Spleen (tissue), 11 donors: ENCODE measurements at regions not wholly inside any gene's neighbourhood (a gene's known extent, or its start where the extent isn't known, plus 50 kb on each side); places are given as distances from the start of the nearest gene placed in this dataset.

Experiments used
- DNase-seq: peaks from one replicate; pipeline ENCODE4 v3.0.0-alpha.2; 2020
- H3K27ac ChIP-seq, 8 donors: fragments of 200-600 bp; sonication (generic) in 7 of 8; 1 replicate in 4 of 8; 2 replicates in 4 of 8; pipeline versions ENCODE4 v1.5.0 to v1.8.0; 2016 to 2021; ENCODE audit warnings: inconsistent platforms in 4 of 8, mild to moderate bottlenecking in 4 of 8, moderate library complexity in 1 of 8
- H3K27me3 ChIP-seq, 7 donors: fragments of 200-600 bp; sonication (generic) in 6 of 7; replicated peaks in 1 of 7; 1 replicate in 4 of 7; 2 replicates in 3 of 7; pipeline versions ENCODE4 v1.5.0 to v1.8.0; 2016 to 2021; ENCODE audit warnings: inconsistent platforms in 3 of 7, mild to moderate bottlenecking in 1 of 7
- H3K36me3 ChIP-seq, 6 donors: fragments of 200-600 bp; sonication (generic) in 5 of 6; 1 replicate in 4 of 6; 2 replicates in 2 of 6; pipeline versions ENCODE4 v1.5.0 to v1.8.0; 2016 to 2021; ENCODE audit warnings: inconsistent platforms in 2 of 6
- H3K4me1 ChIP-seq, 6 donors: fragments of 200-600 bp; sonication (generic) in 5 of 6; 1 replicate in 3 of 6; 2 replicates in 3 of 6; pipeline versions ENCODE4 v1.5.0 to v1.8.0; 2016 to 2021; ENCODE audit warnings: inconsistent platforms in 3 of 6
- H3K4me3 ChIP-seq, 8 donors: fragments of 200-600 bp; sonication (generic) in 7 of 8; 1 replicate in 4 of 8; 2 replicates in 4 of 8; pipeline versions ENCODE4 v1.5.0 to v1.8.0; 2016 to 2021; ENCODE audit warnings: inconsistent platforms in 4 of 8, mild to moderate bottlenecking in 4 of 8, moderate library complexity in 2 of 8
- H3K9me3 ChIP-seq, 8 donors: fragments of 200-600 bp; sonication (generic) in 7 of 8; 1 replicate in 4 of 8; 2 replicates in 4 of 8; pipeline versions ENCODE4 v1.5.0 to v1.8.0; 2016 to 2021; ENCODE audit warnings: inconsistent platforms in 4 of 8
- POLR2A ChIP-seq, 3 donors: fragments of 450-650 bp; IDR thresholded peaks; one replicate each; pipeline ENCODE4 v1.5.1; 2017; ENCODE audit warnings: antibody characterized with exemption in 3 of 3, mild to moderate bottlenecking in 1 of 3
- POLR2AphosphoS5 ChIP-seq, 3 donors: sonication (generic); formaldehyde crosslinking; IDR thresholded peaks; one replicate each; pipeline ENCODE4 v1.5.1; 2017; ENCODE audit warnings: antibody characterized with exemption in 3 of 3
- WGBS, 5 donors: extraction: QIAGEN DNeasy Blood & Tissue Kit in 3 of 5; methylation state at CpG; one replicate each; pipeline versions ENCODE4 v1.1.5 to v1.1.7; 2013 to 2018; 5-methylcytosine and 5-hydroxymethylcytosine counted together
- intact Hi-C: fragments of 100-400 bp; cut with DNase I; formaldehyde crosslinking; loops from one replicate; pipeline ENCODE4 v1.15.0; 2023; ENCODE audit warnings: low total_unique reads
- TF ChIP-seq, protein P1 (sequence below), 11 experiments: fragments of 200-600 bp in 7 of 11; fragments of 450-650 bp in 4 of 11; sonication (generic) in 4 of 11; IDR thresholded peaks in 8 of 11; conservative IDR thresholded peaks in 3 of 11; 1 replicate in 7 of 11; 2 replicates in 4 of 11; pipeline versions ENCODE4 v1.4.0 to v1.8.0; 2016 to 2021; ENCODE audit warnings: antibody characterized with exemption in 11 of 11, inconsistent platforms in 4 of 11, mild to moderate bottlenecking in 1 of 11
- donor health status: healthy with polysubstance abuse.
- donor health status: DM: no; HTN: no; CAD: no; lungs with moderate emphysema.
- donor health status: DM: no; HTN: no; CAD: no.
- donor health status: Bipolar disorder and iron deficiency.
- donor health status: healthy.
- donor health status: DM: no; HTN: no; CAD: no.
- donor health status: DM: yes; HTN: yes; CAD: no.

DNA sequence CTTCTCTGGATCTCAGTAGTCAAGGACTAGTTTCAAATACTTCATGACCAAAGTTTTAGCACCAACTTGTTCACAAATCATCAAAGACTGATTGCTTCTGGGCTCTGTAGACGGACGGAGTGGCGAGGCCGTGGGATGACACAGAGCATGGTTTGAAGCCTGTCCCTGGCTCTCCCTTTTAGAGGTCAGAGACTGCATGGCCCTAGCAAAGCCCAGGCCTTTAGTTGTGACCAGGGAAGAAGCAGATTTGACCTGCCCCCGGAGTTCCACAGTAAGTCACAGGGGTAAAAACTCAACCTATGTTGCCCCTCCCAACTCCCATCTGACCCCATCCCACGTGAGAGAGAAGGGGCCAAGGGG is 90.4 kb downstream of the SYNE3 start:
- Histone ChIP-seq H3K27ac (no peak overlapping the region), H3K4me3 (no peak overlapping the region), H3K36me3 (peaks cover 0 to 89% (median 19%) of the 10 kb centered on the region in 6 donors), H3K4me1 (peaks cover 0 to 4% (median 0%) of the 10 kb centered on the region in 6 donors), H3K27me3 (no peaks in the 10 kb centered on the region), H3K9me3 (no peaks in the 10 kb centered on the region)
- intact Hi-C loops = loop anchor here (5.0 kb wide), 1 partner anchor 101 kb away; no protein-coding TSS in a partner anchor
- WGBS, 5 donors = 88 to 95% (median 90%) methylated on average over 6 of the region's 6 CpGs
- DNase-seq = no peak
- TF ChIP-seq, protein P1, sequence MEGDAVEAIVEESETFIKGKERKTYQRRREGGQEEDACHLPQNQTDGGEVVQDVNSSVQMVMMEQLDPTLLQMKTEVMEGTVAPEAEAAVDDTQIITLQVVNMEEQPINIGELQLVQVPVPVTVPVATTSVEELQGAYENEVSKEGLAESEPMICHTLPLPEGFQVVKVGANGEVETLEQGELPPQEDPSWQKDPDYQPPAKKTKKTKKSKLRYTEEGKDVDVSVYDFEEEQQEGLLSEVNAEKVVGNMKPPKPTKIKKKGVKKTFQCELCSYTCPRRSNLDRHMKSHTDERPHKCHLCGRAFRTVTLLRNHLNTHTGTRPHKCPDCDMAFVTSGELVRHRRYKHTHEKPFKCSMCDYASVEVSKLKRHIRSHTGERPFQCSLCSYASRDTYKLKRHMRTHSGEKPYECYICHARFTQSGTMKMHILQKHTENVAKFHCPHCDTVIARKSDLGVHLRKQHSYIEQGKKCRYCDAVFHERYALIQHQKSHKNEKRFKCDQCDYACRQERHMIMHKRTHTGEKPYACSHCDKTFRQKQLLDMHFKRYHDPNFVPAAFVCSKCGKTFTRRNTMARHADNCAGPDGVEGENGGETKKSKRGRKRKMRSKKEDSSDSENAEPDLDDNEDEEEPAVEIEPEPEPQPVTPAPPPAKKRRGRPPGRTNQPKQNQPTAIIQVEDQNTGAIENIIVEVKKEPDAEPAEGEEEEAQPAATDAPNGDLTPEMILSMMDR (IDR thresholded peaks at IDR 0.05 in 8 of 11, conservative IDR thresholded peaks at IDR 0.05 in 3 of 11) = no peak
- no peak for TF ChIP-seq POLR2AphosphoS5 (IDR thresholded peaks at IDR 0.05)
- no peak for TF ChIP-seq POLR2A (IDR thresholded peaks at IDR 0.05)

DNA sequence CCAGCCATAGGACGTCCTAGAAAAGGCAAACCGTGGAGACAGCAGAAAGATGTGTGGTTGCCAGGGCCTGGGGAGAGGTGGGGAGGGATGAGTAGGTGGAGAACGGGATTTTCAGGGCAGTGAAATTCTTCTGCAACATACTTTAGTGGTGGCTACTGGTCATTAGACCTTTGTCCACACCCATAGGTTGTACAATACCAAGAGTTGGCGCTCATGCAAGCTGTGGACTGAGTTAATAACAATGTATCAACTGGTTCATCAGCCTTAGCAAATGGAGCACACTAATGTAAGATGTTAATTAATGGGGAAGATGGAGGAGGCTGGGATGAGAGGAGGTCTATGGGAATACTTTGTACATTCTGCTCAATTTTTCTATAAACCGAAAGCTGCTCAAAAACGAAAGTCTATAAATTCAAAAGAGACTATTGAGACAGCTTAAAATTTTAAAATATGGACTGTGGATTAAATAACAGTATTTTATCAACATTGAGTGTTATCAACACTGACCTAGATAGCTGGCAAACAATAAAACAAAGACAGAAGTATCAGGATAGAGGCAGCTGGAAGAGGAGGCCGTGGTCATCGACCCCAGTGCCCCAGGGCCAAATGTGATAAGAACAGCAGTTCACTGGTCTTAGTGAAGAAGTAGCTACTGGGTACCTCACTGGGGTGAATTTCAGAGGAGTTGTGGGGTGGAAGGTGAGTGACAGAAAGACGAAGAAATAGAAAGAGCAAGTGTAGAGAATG is 90.9 kb downstream of the SYNE3 start:
- Histone ChIP-seq H3K4me1 (peaks cover 0 to 4% (median 0%) of the 10 kb centered on the region in 6 donors), H3K4me3 (no peak overlapping the region), H3K27ac (no peak overlapping the region), H3K36me3 (peaks cover 0 to 89% (median 21%) of the 10 kb centered on the region in 6 donors), H3K9me3 (no peaks in the 10 kb centered on the region), H3K27me3 (no peaks in the 10 kb centered on the region)
- intact Hi-C loops = loop anchor here (5.0 kb wide), 1 partner anchor 102 kb away; no protein-coding TSS in a partner anchor
- no peak for TF ChIP-seq POLR2AphosphoS5 (IDR thresholded peaks at IDR 0.05)
- no peak for TF ChIP-seq POLR2A (IDR thresholded peaks at IDR 0.05)
- TF ChIP-seq, protein P1 (IDR thresholded peaks at IDR 0.05 in 8 of 11, conservative IDR thresholded peaks at IDR 0.05 in 3 of 11) = no peak
- no peak for DNase-seq
- WGBS, 5 donors = 91 to 97% (median 96%) methylated on average over 9 of the region's 9 CpGs

DNA sequence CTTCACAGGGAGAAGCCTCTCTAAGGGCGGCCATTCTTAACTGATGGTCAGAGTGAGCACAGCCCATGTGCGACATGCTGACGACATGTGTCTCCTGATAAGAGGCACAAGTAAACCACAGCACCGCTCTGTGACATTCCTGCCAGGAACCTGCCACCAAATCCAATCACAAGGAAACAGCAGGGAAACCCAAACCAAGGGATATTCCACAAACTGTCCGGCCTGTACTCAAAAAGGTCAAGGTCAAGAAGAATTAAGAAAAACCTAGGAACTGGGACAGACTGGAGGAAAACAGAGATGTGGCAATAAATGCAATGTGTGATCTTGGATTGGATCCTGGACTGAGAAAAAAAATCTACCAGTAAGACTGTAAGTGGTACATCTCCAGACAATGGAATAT is 91.9 kb downstream of the SYNE3 start:
- H3K4me3 ChIP-seq = no peak overlapping the region
- no peak for TF ChIP-seq POLR2AphosphoS5 (IDR thresholded peaks at IDR 0.05)
- TF ChIP-seq, protein P1 (IDR thresholded peaks at IDR 0.05 in 8 of 11, conservative IDR thresholded peaks at IDR 0.05 in 3 of 11) = no peak
- peaks cover 0 to 89% (median 28%) of the 10 kb centered on the region in 6 donors for H3K36me3 ChIP-seq
- WGBS, 5 donors = 84 to 91% (median 90%) methylated on average over 5 of the region's 5 CpGs
- H3K27me3 ChIP-seq = no peaks in the 10 kb centered on the region
- H3K9me3 ChIP-seq = no peaks in the 10 kb centered on the region
- no peak for DNase-seq
- intact Hi-C loops = no loop called here
- H3K4me1 ChIP-seq = peaks cover 0 to 4% (median 0%) of the 10 kb centered on the region in 6 donors
- no peak overlapping the region for H3K27ac ChIP-seq

DNA sequence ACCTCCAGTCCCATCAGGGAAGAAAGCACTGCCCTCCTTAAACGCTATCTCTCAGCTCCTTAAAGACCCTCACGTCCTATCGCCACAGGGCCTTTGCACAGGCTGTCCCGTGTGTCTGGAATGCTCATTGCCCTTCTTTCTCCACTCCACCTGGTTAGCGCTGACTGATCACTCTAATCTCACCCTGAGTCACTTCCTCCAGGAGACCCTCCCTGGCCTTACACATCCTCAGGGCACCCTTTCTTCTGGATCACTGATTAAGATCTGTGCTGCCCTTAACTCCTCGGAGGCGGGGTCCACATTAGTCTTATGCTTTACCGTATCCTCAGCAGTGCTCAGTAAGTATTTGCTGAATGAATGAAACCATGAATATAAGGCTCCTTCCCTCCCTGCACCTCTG is 94.7 kb downstream of the SYNE3 start:
- peak; percentile 7 for DNase-seq
- no peak for TF ChIP-seq POLR2A (IDR thresholded peaks at IDR 0.05)
- no peak for TF ChIP-seq POLR2AphosphoS5 (IDR thresholded peaks at IDR 0.05)
- TF ChIP-seq, protein P1 (IDR thresholded peaks at IDR 0.05 in 8 of 11, conservative IDR thresholded peaks at IDR 0.05 in 3 of 11) = no peak
- Histone ChIP-seq H3K9me3 (no peaks in the 10 kb centered on the region), H3K4me1 (no peaks in the 10 kb centered on the region), H3K4me3 (no peak overlapping the region), H3K27ac (no peak overlapping the region), H3K27me3 (no peaks in the 10 kb centered on the region), H3K36me3 (peaks cover 0 to 93% (median 40%) of the 10 kb centered on the region in 6 donors)
- intact Hi-C loops = no loop called here
- WGBS, 5 donors = 88 to 96% (median 94%) methylated on average over 8 of the region's 8 CpGs
